OCI-LY3 (cell line): ENCODE measurements at regions not wholly inside any gene's neighbourhood (a gene's known extent, or its start where the extent isn't known, plus 50 kb on each side); places are given as distances from the start of the nearest gene placed in this dataset.

ENCODE experiments used
- EZH2phosphoT487 ChIP-seq: fragments of 200-600 bp; shearing (Covaris generic); IDR thresholded peaks from 2 replicates; pipeline ENCODE4 v1.6.1; 2018; ENCODE audit warnings: antibody characterized with exemption, mixed run types, low read depth
- TF ChIP-seq, protein P1 (sequence below): fragments of 200-600, 300-600 bp; sonication (generic); IDR thresholded peaks from 2 replicates; pipeline ENCODE4 v1.5.1; 2014; ENCODE audit warnings: antibody characterized with exemption, low read length, low read depth

- TF ChIP-seq, protein P1, sequence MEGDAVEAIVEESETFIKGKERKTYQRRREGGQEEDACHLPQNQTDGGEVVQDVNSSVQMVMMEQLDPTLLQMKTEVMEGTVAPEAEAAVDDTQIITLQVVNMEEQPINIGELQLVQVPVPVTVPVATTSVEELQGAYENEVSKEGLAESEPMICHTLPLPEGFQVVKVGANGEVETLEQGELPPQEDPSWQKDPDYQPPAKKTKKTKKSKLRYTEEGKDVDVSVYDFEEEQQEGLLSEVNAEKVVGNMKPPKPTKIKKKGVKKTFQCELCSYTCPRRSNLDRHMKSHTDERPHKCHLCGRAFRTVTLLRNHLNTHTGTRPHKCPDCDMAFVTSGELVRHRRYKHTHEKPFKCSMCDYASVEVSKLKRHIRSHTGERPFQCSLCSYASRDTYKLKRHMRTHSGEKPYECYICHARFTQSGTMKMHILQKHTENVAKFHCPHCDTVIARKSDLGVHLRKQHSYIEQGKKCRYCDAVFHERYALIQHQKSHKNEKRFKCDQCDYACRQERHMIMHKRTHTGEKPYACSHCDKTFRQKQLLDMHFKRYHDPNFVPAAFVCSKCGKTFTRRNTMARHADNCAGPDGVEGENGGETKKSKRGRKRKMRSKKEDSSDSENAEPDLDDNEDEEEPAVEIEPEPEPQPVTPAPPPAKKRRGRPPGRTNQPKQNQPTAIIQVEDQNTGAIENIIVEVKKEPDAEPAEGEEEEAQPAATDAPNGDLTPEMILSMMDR: no peak
- TF ChIP-seq EZH2phosphoT487: no peak
These were observed 110.0 kb upstream of the NAALADL2 start for GRCh38 chr3:174749143-174749542.
